H1 (cell line): ENCODE measurements at regions not wholly inside any gene's neighbourhood (a gene's known extent, or its start where the extent isn't known, plus 50 kb on each side); places are given as distances from the start of the nearest gene placed in this dataset.

Experiments used
- CHD2 ChIP-seq: IDR thresholded peaks from 2 replicates; pipeline ENCODE4 v1.6.1; 2012; ENCODE audit warnings: low read length, improper control_type of control experiment
- POLR2A ChIP-seq, 2 experiments: IDR thresholded peaks; 1 replicate in 1 of 2; 2 replicates in 1 of 2; pipeline ENCODE4 v1.6.1; 2011; ENCODE audit warnings: low read depth in 2 of 2, low read length in 2 of 2, mild to moderate bottlenecking in 2 of 2; ENCODE audit errors: control extremely low read depth in 1 of 2

DNA sequence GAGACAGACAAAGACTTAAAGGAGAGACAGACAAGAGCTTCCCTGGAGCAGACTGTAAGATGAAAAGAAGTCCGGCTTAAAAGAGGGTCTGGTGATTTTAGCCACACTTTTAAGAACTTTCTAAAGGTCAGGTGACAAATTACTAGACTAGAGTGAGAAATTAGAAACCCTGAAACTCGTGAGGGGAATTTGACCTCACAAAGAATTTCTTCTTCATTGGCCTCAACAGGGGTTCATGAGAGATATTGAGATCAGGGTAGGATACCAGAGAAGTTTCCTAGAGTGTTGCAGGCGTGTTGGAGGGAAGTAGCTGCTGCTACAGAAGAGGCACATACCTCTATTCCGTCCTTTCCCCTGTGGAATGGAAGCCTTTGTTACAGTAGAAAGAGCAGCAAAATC is 884.4 kb downstream of the KCNT2 start:
- TF ChIP-seq POLR2A (IDR thresholded peaks at IDR 0.05; ENCODE audit: control extremely low read depth in 1 of 2, low read depth in 2 of 2, low read length in 2 of 2) (no peak), CHD2 (no peak)
